HG03060 (cell line): ENCODE measurements at regions not wholly inside any gene's neighbourhood (a gene's known extent, or its start where the extent isn't known, plus 50 kb on each side); places are given as distances from the start of the nearest gene placed in this dataset.

Source experiments
- ATAC-seq: cut with Tn5 transposase; IDR thresholded peaks from one replicate; pipeline ENCODE4 v1.9.1; 2021; ENCODE audit warnings: low read depth, moderate number of reproducible peaks; ENCODE audit not compliant: unreplicated experiment

DNA sequence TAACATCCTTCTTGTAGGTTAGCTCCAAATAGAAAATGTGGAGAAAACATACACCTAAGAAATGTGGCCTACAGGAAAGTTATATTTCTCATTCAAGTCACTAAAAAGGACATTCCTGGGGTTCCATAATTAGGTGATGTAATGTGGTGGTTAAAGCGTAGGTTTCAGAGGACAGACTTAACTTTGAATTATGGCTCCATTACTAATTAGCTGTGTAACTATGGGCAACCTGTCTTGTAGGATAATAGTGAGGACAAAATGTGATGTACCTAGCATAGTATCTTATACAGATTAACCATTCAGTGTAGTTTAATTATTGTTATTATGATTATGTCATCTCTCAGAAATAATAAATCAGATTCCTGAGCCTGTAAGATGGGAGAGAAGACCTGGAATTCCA is 602.5 kb downstream of the TSN start:
- ATAC-seq, result no peak

DNA sequence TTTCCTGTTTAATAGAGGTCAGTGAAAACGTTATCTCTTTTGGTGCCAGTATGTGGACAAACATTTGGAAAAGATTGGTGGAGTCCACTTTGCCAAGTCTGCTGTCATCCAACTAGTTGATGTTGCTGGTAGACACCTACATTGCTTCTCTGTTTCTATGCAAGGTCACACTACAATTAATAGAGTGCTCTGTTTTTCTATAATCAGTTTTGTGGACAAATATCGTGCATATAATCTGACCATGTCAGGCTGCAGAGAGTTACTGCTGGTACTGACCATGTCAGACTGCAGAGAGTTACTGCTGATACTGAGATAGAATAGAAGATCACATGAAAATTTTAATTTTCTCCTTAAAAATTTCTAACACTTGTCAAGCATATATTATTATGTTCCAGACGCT is 603.3 kb downstream of the TSN start:
- ATAC-seq, result no peak

DNA sequence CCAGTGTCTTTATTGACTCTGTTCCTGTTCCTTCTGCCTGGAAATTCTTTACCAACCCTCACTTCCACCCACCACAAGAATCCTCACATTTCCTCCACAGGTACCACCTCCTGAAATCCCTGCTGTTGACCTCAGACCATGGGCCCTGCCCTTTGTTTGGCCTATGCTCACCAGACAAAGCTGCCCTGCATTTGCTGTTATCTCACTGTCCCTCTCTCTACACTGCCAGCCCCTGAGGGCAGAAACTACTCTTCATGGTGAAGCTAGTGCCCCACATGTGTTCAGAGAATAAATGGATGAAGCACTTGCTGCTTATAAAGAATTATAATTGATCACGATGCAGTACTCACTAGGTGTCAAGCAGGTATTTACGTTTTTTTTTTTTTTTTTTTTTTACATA is 608.4 kb downstream of the TSN start:
- no peak for ATAC-seq

DNA sequence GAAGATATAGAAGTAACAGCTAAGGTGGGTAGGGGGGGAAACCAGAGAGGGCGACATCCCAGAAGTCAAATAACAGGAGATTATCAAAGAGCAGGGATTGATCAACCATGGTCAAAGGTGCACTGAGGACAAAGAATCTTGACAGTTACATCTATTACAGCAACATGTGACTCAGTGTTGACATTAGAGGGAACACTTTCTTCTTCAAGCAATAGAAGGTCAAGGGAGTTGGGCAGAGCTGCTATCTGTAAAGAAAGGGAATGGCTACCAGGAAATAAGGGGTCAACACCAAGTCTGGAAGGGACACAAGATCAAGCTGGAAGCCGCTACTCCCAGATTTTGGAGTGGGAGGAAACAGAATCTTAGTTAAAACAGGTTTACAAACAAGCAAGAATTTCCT is 611.0 kb downstream of the TSN start:
- ATAC-seq, result no peak

DNA sequence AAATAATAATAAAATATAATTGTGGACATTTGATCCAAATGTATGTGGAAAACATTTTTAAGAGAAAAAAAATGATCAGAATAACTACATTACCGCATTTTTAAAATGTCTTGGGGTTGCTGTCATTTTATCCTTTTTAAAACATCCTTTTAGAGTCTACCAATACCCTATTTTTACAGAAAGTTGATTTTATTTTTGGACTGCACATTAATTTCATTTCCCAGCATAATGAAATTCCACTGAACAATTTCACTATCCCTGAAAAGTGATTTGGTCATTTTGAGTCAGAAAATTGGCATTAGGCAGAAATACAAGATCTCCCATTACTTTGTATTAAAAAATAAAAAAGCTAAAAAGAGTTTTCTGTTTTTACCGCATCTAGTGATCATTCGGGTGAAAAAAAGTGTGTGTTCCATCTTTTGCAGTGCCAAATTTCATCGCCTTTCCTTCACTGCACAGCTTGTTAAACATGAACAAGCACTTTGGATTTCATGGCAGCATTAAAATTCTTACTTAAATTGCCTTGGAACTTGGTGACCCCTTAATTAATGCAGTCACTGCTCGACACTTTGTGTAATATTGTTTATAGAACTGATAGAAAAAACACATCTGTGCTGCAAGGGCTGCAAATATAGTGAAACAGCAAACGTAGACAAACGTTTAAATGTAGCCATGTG is 611.7 kb downstream of the TSN start:
- ATAC-seq, result no peak

DNA sequence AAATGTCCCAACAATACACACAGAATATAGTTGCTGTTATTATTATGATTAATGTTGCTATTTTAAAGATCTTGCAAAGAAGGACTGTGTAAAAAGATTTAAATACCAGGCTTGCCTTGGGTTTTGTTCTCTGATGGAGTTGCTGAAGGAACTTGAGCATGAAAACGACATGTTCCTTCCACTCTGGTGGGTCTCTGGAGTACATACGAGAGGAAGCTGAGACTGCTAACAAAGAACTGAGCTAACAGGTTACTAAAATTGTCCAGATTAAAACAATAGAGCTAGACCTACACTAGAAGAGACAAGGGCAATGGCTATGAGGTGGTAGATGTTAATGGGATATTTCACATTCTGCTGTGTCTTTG is 612.2 kb downstream of the TSN start:
- no peak for ATAC-seq

DNA sequence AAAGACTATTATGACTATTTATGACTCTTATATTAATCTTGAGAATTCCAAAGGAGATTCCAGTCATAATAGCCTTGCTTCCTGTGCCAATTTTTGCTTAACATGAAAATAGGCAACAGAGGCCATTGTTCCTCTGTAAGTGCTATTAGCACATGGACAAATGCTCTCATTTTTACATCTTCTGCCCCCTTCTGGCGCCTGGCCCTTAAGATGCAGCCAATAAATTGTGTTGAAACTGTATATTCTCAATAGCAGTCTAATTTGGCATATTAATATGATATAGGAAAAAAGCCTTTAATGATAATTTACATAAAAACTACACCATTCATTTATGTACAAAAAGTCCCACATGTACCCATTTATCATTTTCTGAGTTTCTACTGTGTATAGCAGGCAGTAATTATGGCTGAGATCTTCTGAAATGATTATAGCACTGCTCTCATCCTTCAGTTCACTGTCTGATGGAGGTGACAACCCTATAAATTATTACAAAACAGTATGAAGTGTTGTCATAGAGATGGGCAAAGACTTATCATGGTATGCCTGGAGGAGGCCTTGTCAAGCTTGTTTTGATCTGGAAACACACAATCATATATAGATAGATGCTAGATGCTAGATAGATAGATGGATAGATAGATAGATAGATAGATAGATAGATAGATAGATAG is 613.3 kb downstream of the TSN start:
- no peak for ATAC-seq

DNA sequence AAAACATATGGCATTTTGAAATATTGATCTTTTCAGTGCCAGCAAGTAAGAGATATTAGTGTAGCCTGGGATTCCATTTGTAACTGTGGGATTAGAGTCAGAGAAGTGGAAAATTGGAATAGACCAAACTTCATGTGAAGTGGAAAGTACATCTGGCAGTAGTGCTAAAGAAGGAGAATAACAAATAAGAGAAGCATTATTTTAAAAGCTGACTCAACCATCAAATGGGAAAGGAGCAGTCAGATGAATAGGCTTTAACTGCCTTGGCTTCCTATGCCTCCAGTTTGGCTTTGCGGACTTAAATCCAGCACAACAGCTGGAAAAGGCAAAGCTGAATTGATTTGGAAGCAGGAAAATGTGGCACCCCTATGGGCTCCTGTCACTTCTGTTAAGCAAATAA is 623.1 kb downstream of the TSN start:
- no peak for ATAC-seq

DNA sequence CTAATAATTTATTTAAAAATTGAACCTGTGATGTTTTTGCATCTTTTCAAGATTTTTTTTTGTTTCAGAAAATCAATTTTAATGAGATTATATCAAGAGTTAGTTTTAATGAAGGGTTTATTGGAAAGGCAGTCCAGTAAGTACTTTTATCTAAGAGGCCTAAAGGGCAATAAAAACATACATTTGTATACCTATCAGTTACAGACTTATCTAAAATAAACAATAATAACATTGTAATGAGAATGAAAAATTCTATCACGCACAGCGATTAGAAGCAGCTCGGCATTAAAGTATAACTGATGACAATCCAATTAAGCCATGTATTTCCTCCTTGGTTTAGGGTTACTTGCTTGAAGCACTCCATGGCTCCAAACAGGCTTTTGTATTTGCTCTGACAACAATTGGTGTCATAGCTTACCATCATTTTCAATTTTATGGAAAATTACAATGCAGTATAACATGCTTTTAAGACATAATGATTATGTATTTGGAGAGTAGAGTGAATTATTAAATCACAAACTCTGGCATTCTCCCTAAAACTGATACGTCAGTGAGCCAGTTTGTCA is 629.4 kb downstream of the TSN start:
- ATAC-seq, result no peak

DNA sequence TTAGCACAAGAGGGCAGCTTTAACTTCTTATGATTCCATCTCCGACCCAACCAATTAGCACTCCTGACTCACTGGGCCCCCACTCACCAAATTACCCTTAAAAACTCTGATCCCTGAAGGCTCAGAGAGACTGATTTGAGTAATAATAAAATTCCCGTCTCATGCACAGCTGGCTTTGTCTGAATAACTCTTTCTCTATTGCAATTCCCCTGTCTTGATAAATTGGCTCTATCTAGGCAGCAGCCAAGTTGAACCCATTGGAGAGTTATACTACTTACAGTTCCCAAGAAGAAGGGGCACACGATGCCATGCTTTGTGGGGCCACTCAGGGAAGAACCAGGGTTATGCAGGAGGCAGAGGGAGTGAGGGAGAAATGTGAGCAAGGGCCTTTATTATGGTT is 632.8 kb downstream of the TSN start:
- ATAC-seq, result no peak

DNA sequence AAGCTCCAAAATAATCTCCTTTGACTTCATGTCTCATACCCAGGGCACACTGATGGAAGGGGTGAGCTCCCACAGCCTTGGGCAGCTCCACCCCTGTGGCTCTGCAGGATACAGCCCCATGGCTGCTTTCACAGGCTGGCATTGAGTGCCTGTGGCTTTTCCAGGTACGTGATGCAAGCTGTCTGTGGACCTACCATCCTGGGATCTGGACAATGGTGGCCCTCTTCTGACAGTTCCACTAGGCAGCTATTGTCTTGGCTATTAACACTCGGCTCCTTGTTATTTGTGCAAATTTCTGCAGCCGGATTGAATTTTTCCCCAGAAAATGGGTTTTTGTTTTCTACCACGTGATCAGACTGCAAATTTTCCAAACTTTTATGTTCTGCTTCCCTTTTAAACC is 634.2 kb downstream of the TSN start:
- ATAC-seq, result no peak

DNA sequence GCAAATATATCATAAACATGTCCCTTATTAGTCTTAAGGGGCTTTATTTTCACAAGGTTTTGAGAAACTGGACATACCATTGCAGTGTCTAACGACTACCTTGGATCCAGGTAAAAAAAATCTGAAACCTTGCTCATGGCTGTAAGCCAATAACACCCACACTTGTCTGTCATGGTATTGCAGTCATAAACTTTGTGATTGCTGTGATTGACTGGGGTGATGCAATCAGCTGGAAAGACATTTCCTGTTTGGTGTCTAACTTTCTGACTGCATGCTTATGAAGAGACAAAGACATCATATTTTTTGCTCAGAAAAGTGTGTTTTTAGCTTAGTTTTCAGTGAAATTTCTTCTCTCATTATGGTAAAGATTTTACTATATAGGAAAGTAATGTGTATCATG is 635.0 kb downstream of the TSN start:
- peak; percentile 49 for ATAC-seq

DNA sequence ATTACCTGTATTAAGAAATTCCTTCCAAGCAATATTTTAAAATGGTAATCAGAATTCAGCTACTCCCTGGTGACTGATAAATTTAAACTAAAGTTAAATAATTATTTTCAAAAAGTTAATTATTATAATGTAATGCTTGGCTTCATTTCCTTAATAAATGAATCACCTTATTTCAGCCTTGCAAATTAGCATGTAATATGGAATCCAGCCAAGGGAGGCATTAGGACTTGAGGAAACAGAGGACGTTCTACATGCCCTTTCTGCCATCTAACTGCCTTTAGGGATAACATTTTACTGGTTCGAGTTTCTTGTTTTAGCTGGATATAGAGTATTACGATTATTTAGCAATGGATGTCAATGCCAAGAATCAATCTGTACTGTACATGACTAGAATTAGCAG is 636.3 kb downstream of the TSN start:
- ATAC-seq, result no peak

DNA sequence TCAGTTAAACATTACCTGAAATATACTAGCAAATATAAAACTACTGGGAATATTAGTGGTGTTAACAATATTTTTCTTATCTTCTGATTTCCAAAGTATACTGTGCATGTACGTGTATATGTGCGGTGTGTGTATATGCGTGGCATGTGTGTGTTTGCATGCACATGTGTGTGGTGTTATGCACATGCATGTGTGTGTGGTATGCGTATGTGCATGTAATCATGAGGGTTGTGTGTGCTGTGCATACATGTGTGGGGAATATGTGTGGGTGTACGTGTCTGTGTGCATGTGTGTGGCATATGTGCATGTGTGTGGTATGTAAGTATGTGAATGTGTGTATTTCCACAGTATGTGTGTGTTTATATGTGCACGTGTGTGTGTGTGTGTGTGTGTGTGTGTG is 640.2 kb downstream of the TSN start:
- no peak for ATAC-seq

DNA sequence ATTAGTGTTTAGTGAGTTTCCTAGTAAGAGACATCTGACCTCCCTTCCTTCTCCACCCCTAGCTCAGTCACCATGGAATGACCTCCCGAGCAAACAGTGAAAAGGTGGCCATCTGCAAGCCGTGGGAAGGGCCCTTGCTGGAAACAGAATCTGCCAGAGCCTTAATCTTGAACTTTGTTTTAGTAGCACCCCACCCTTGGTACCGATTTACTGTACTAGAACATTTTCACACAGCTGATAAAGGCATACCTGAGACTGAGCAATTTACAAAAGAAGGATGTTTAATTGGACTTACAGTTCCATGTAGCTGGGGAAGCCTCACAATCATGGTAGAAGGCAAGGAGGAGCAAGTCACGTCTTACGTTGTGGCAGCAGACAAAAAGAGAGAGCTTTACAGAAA is 655.8 kb downstream of the TSN start:
- no peak for ATAC-seq

DNA sequence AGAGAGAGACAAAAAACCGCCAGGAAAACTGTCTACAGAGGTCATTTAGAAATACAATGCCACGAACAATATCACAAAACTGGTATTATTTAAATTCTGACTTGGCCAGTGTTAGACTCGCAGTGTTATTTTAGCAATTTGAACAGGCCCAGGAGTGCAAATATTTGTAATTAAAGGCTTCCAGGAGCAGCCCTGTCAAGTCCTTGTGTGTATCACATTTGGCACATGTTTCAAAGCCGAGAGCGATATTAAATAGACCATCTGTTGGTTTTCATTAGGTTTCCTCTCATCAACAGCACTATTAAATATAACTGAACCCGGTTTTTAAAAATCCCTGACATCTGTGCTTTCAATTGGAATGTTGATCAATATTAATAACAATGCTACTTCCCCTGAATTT is 656.9 kb downstream of the TSN start:
- no peak for ATAC-seq

DNA sequence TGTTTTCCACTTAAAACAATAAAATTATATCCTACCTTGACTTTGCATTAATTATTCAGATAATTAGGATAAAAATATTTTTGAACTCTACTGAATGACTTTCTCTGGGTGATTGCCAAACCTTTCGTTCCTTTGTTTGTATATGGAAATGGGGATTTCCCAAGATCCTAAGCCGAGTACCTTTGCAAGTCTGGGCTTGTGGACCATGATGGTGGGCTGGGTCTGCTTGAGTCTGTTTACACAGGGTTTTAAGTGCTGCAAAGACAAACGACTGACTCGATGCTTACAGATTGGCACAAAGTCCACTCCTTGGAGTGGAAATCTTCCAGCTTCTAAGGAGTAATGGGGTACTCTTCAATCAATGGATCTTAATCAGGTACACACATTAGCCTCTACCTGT is 659.5 kb downstream of the TSN start:
- ATAC-seq, result no peak

DNA sequence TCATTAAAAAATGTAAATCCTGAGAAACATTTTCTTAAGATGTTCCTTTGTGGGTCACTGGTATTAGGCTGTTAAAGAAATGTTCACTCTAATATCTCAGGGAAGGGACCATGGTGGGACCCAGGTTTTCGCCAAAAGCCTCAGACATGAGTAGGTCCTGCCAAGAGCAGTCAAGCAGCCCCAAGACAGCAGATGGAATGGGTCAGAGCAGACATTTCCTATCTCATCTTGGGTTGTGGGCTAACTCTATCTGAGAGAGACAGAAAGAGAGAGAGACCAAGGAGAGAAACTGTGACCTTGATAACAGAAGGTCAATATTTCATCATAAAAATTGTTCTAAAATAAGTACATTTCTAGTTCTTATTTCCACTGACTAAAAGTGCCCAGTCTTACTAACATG is 661.7 kb downstream of the TSN start:
- ATAC-seq, result no peak

DNA sequence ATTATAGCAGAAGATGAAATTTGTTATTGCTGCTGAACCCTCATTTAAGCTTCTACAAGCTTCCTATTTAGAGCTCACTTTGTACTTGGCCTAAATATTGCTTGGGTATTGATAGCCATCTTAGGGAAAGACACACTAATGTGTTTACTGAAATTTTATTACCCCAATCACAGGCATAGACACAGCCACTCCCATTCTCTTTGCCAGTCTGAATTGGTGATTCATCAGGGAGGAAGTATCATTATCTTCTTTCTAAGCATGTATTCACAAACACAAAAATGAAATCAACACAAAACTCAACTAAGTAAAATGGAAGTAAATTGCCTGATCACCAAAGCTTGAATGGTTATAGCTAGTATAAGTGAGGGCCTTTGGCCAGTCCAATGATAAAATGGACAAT is 666.3 kb downstream of the TSN start:
- no peak for ATAC-seq

DNA sequence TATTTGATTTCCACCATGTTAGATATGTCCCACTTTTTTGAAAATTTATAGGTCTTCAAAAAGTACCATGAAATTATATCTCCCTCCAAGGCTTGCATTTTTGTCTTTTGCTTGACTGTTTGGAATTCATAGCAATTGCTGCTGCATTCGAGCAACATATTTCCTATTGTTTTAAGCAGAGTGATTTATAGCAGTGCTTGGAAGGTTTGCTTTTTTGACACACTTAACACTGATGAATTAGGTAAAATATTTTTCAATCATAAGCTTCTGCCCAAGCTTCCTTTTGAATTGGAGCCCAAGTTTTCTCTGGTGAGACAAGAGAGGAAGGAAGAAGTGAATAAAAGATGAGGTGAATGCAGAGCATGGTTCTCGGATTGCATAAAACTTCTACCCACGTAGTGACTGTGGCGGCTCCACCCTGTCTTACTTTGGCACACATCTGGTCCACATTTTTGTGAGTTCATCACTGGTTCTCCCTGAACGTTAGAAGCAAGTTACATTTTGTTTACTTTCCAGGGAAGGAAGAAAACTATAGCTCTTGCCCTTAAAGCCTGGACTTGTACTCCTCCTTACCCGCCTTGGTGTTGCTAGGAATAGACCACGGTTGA is 667.0 kb downstream of the TSN start:
- no peak for ATAC-seq

DNA sequence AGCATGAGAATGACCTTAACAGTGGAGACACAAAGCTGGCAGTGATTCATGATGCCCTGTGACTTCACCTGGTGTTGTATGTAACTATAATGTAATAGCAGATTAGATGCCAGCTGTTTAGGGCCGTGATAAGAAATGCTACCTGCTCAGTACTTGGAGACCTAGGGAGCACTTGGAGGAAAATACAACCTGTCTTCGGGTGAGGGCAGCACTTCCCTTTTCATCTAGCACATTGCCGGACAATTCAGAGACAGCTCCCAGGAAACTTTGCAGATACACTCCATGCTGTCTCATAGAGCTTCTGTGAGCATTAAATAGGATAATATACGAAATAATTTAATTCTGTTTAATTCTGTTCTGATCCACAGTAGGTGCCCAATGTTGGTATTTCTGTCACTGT is 668.5 kb downstream of the TSN start:
- no peak for ATAC-seq

DNA sequence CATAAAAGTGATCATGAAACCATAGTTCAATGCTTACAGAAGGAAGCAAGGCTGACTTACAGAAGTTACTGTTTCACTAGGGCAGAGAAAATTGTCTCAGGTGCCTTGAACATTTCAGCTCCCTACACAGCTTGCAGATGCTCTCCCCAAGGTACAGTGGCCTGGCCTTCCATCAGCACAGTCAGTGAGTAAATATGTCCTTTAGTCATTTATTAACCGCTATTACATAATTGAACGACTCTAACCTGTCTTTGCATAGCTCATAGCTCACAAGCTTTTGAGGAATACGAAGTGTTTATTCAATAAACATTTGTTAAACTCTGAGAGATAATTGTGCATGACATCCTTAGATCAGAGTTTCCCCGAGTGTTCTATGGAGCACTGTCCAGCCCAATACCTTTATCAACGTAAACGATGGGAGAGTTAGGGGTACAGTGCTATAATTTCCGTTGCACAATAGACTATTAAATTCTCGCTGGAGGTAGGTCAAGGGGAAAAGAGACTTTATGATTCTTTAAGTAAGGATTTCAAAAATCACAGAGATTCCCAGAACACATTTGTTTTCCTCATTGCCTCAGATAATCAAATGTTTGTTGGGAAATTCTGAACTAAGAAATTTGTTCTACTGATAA is 677.8 kb downstream of the TSN start:
- no peak for ATAC-seq
